Tibial artery (tissue), 4 donors: ENCODE measurements at regions not wholly inside any gene's neighbourhood (a gene's known extent, or its start where the extent isn't known, plus 50 kb on each side); places are given as distances from the start of the nearest gene placed in this dataset.

ENCODE experiments used
- DNase-seq, 2 donors: peaks; one replicate each; pipeline ENCODE4 v3.0.0-alpha.2; 2019
- H3K27ac ChIP-seq, 2 donors: fragments of 200-600 bp; sonication (generic) in 1 of 2; 1 replicate in 1 of 2; 2 replicates in 1 of 2; pipeline ENCODE4 v1.5.1; 2018 to 2019; ENCODE audit warnings: mild to moderate bottlenecking in 1 of 2
- H3K27me3 ChIP-seq, 2 donors: fragments of 200-600 bp; sonication (generic) in 1 of 2; one replicate each; pipeline versions ENCODE4 v1.5.1 to v1.6.0; 2016 to 2019
- H3K36me3 ChIP-seq, 3 donors: fragments of 200-600 bp; sonication (generic) in 2 of 3; one replicate each; pipeline ENCODE4 v1.5.1; 2016 to 2019; ENCODE audit warnings: mild to moderate bottlenecking in 2 of 3
- H3K4me1 ChIP-seq, 4 donors: fragments of 200-600 bp; sonication (generic) in 2 of 4; 1 replicate in 3 of 4; 2 replicates in 1 of 4; pipeline ENCODE4 v1.5.1; 2016 to 2019
- H3K4me3 ChIP-seq, 2 donors: fragments of 200-600 bp; sonication (generic) in 1 of 2; 1 replicate in 1 of 2; 2 replicates in 1 of 2; pipeline ENCODE4 v1.5.1; 2018 to 2019; ENCODE audit warnings: mild to moderate bottlenecking in 2 of 2
- H3K9me3 ChIP-seq, 3 donors: fragments of 200-600 bp; sonication (generic) in 1 of 3; one replicate each; pipeline ENCODE4 v1.5.1; 2016 to 2019
- intact Hi-C: fragments of 100-400 bp; cut with DNase I; formaldehyde crosslinking; loops from one replicate; pipeline ENCODE4 v1.15.0; 2023; ENCODE audit warnings: low total_unique reads
- TF ChIP-seq, protein P1 (sequence below), 2 experiments: fragments of 200-600 bp in 1 of 2; fragments of 450-650 bp in 1 of 2; IDR thresholded peaks; one replicate each; pipeline ENCODE4 v1.5.1; 2017 to 2019; ENCODE audit warnings: antibody characterized with exemption in 2 of 2, mild to moderate bottlenecking in 1 of 2, moderate library complexity in 1 of 2

- intact Hi-C loops: no loop called here
- no peaks in the 10 kb centered on the region for H3K27me3 ChIP-seq
- no peaks in the 10 kb centered on the region for H3K36me3 ChIP-seq
- H3K9me3 ChIP-seq: no peaks in the 10 kb centered on the region
- no peak for DNase-seq
- no peak overlapping the region for H3K27ac ChIP-seq
- TF ChIP-seq, protein P1, sequence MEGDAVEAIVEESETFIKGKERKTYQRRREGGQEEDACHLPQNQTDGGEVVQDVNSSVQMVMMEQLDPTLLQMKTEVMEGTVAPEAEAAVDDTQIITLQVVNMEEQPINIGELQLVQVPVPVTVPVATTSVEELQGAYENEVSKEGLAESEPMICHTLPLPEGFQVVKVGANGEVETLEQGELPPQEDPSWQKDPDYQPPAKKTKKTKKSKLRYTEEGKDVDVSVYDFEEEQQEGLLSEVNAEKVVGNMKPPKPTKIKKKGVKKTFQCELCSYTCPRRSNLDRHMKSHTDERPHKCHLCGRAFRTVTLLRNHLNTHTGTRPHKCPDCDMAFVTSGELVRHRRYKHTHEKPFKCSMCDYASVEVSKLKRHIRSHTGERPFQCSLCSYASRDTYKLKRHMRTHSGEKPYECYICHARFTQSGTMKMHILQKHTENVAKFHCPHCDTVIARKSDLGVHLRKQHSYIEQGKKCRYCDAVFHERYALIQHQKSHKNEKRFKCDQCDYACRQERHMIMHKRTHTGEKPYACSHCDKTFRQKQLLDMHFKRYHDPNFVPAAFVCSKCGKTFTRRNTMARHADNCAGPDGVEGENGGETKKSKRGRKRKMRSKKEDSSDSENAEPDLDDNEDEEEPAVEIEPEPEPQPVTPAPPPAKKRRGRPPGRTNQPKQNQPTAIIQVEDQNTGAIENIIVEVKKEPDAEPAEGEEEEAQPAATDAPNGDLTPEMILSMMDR (IDR thresholded peaks at IDR 0.05): no peak
- no peak overlapping the region for H3K4me3 ChIP-seq
- no peaks in the 10 kb centered on the region for H3K4me1 ChIP-seq
Measured at GRCh38 chr1:87851490-87851889, 522.8 kb downstream of the LMO4 start.

DNA sequence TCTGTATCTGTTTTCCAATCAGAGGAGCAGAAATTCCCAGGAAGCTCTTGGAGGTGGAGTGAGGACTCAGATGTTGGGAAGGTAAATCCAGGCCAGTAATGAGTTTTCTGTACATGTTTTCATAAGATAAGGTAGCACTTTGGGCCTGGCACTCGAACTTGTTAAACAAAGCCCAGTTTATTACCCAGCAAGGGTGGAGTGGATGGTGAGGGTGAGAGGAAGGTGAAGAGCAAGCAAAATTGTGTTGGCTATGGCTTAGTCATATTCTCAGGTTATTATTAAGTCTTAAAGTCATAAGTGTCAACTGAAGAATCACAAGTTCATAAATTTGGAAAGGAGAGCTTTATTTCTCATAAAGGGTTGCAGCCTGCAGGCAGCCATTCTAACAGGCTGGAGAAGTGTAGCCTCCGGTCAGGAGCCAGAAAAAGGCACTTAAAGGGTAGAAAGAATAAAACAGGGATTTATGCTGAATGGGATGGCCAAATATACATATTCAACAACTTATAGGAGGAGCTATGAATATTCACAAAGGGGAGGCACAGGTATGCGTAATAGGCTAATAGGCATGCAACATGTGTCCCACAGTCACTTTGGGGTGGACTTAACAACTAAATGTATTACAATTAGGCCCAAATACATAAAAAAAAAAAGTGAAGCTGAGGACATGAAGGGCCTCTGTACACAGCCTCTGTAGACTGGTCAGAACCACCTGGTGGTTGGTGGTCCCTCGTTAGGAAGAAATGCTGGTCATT, 523.9 kb downstream of the LMO4 start:
- H3K9me3 ChIP-seq: no peaks in the 10 kb centered on the region
- H3K4me3 ChIP-seq: no peak overlapping the region
- TF ChIP-seq, protein P1 (IDR thresholded peaks at IDR 0.05): no peak
- no peaks in the 10 kb centered on the region for H3K4me1 ChIP-seq
- DNase-seq: no peak
- H3K27ac ChIP-seq: no peak overlapping the region
- intact Hi-C loops: no loop called here
- no peaks in the 10 kb centered on the region for H3K27me3 ChIP-seq
- no peaks in the 10 kb centered on the region for H3K36me3 ChIP-seq

DNA sequence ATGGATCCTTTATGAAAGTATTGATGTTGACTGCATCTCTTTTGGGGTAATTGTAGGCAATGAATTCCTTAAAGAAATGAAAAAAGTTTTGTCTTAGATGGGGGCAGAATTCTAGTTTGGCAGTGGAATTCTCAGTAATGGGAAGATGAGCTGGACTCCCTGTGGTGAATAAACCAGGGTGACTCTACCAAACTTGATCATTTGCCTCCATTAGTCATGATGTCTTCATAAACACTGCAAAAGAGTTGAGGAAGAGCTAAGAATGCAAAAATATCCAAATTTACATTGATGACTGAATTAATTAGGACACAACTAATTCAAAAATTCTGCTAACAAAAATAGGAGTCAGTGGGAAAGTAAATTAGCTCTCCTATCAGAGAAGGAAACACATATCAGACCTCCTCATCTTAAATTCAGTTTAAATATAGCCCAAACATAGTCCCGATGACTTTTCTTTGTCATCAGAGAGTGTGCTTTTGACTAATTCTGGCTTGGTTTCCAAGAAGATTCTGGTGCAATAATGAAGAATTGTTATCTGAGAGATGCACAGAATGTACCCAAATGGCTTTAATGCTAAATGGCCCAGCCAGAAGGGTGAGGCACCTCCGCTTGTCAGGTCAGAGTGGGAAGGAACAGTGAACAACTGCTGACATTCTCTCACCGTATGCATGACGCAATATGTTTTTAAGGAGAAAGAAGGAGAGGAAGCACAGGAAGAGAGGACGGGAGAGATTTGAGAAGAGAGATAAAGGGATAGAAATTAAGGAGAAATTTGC, 525.1 kb downstream of the LMO4 start:
- no peak overlapping the region for H3K27ac ChIP-seq
- intact Hi-C loops: no loop called here
- no peak for DNase-seq
- no peaks in the 10 kb centered on the region for H3K9me3 ChIP-seq
- no peaks in the 10 kb centered on the region for H3K4me1 ChIP-seq
- no peaks in the 10 kb centered on the region for H3K27me3 ChIP-seq
- no peaks in the 10 kb centered on the region for H3K36me3 ChIP-seq
- H3K4me3 ChIP-seq: no peak overlapping the region
- TF ChIP-seq, protein P1 (IDR thresholded peaks at IDR 0.05): no peak

GRCh38 chr1:87863317-87863716, 534.6 kb downstream of the LMO4 start:
- H3K4me3 ChIP-seq: no peak overlapping the region
- H3K27me3 ChIP-seq: no peaks in the 10 kb centered on the region
- peaks cover 0 to 6% (median 0%) of the 10 kb centered on the region in 3 donors for H3K9me3 ChIP-seq
- no peaks in the 10 kb centered on the region for H3K36me3 ChIP-seq
- intact Hi-C loops: no loop called here
- no peak for DNase-seq
- no peak overlapping the region for H3K27ac ChIP-seq
- TF ChIP-seq, protein P1 (IDR thresholded peaks at IDR 0.05): no peak
- H3K4me1 ChIP-seq: no peaks in the 10 kb centered on the region

- TF ChIP-seq, protein P1 (IDR thresholded peaks at IDR 0.05): no peak
- DNase-seq: no peak
- Histone ChIP-seq H3K36me3 (no peaks in the 10 kb centered on the region), H3K9me3 (peaks cover 0 to 6% (median 0%) of the 10 kb centered on the region in 3 donors), H3K4me1 (no peaks in the 10 kb centered on the region), H3K27me3 (no peaks in the 10 kb centered on the region), H3K27ac (no peak overlapping the region), H3K4me3 (no peak overlapping the region)
- intact Hi-C loops: no loop called here
Measured at GRCh38 chr1:87864676-87865075, 536.0 kb downstream of the LMO4 start.
